Body of pancreas (tissue), 4 donors: ENCODE measurements at regions not wholly inside any gene's neighbourhood (a gene's known extent, or its start where the extent isn't known, plus 50 kb on each side); places are given as distances from the start of the nearest gene placed in this dataset.

Experiments used
- ATAC-seq: fragments of 150-250 bp; one replicate; pipeline ENCODE4 v1.9.1; 2016
- DNase-seq, 4 donors: peaks; one replicate each; pipeline ENCODE4 v3.0.0-alpha.2; 2019
- H3K27ac ChIP-seq, 4 donors: fragments of 200-600 bp; sonication (generic); 1 replicate in 3 of 4; 2 replicates in 1 of 4; pipeline versions ENCODE4 v1.5.1 to v1.6.1; 2016 to 2019; ENCODE audit warnings: mild to moderate bottlenecking in 1 of 4, mixed read lengths in 1 of 4, moderate library complexity in 1 of 4
- H3K27me3 ChIP-seq, 2 donors: fragments of 200-600 bp; sonication (generic); one replicate each; pipeline ENCODE4 v1.6.0; 2016; ENCODE audit warnings: mild to moderate bottlenecking in 1 of 2
- H3K36me3 ChIP-seq, 2 donors: fragments of 200-600 bp; sonication (generic); replicated peaks in 1 of 2; 2 replicates each; pipeline ENCODE4 v1.5.1; 2016; ENCODE audit warnings: low read depth in 2 of 2; ENCODE audit not compliant: insufficient read depth in 1 of 2
- H3K4me1 ChIP-seq: fragments of 200-600 bp; sonication (generic); one replicate; pipeline ENCODE4 v1.6.0; 2016
- H3K4me3 ChIP-seq, 2 donors: fragments of 200-600 bp; sonication (generic); 1 replicate in 1 of 2; 2 replicates in 1 of 2; pipeline ENCODE4 v1.5.1; 2016 to 2019
- H3K9me3 ChIP-seq, 3 donors: fragments of 200-600 bp; sonication (generic); 1 replicate in 2 of 3; 2 replicates in 1 of 3; pipeline ENCODE4 v1.5.1; 2016
- CTCF ChIP-seq, 7 experiments: fragments of 450-650 bp in 4 of 7; fragments of 200-600 bp in 3 of 7; sonication (generic) in 3 of 7; IDR thresholded peaks; one replicate each; pipeline ENCODE4 v1.5.1; 2016 to 2019; ENCODE audit warnings: antibody characterized with exemption in 7 of 7
- POLR2A ChIP-seq, 3 donors: fragments of 450-650 bp; IDR thresholded peaks; one replicate each; pipeline ENCODE4 v1.6.1; 2016; ENCODE audit warnings: antibody characterized with exemption in 3 of 3, mild to moderate bottlenecking in 2 of 3
- WGBS, 2 donors: methylation state at CpG; one replicate each; pipeline ENCODE4 v1.1.5; 2017; 5-methylcytosine and 5-hydroxymethylcytosine counted together
- intact Hi-C: fragments of 100-400 bp; cut with DNase I; formaldehyde crosslinking; loops from one replicate; pipeline ENCODE4 v1.15.1; 2023

- H3K4me1 ChIP-seq = no peaks in the 10 kb centered on the region
- H3K27ac ChIP-seq = no peak overlapping the region
- TF ChIP-seq CTCF (IDR thresholded peaks at IDR 0.05) (no peak), POLR2A (IDR thresholded peaks at IDR 0.05) (no peak)
- intact Hi-C loops = no loop called here
- no peaks in the 10 kb centered on the region for H3K9me3 ChIP-seq
- no peak overlapping the region for H3K4me3 ChIP-seq
- ATAC-seq (no peak), DNase-seq (no peak)
- WGBS, 2 donors = 56 to 67% methylated on average over 5 of the region's 5 CpGs
- H3K36me3 ChIP-seq = no peaks in the 10 kb centered on the region
- H3K27me3 ChIP-seq = no peaks in the 10 kb centered on the region
Measured at GRCh38 chr6:782141-782540, 89.2 kb upstream of the EXOC2 start.

GRCh38 chr6:781350-781961 is 88.5 kb upstream of the EXOC2 start:
- TF ChIP-seq POLR2A (IDR thresholded peaks at IDR 0.05) = no peak
- no peak for TF ChIP-seq CTCF (IDR thresholded peaks at IDR 0.05)
- Histone ChIP-seq H3K4me3 (no peak overlapping the region), H3K4me1 (no peaks in the 10 kb centered on the region), H3K9me3 (no peaks in the 10 kb centered on the region), H3K36me3 (no peaks in the 10 kb centered on the region), H3K27me3 (no peaks in the 10 kb centered on the region), H3K27ac (no peak overlapping the region)
- 37 to 53% methylated on average over 10 to 13 of the region's 13 CpGs for WGBS, 2 donors
- intact Hi-C loops = no loop called here
- no peak for ATAC-seq
- DNase-seq = peak in 1 of 4 donors; percentile 8

- H3K36me3 ChIP-seq = no peaks in the 10 kb centered on the region
- no peaks in the 10 kb centered on the region for H3K9me3 ChIP-seq
- H3K27me3 ChIP-seq = no peaks in the 10 kb centered on the region
- TF ChIP-seq CTCF (IDR thresholded peaks at IDR 0.05) = no peak
- no peak for TF ChIP-seq POLR2A (IDR thresholded peaks at IDR 0.05)
- no peak overlapping the region for H3K4me3 ChIP-seq
- H3K27ac ChIP-seq = no peak overlapping the region
- intact Hi-C loops = no loop called here
- no peaks in the 10 kb centered on the region for H3K4me1 ChIP-seq
- DNase-seq (no peak), ATAC-seq (no peak)
- WGBS, 2 donors = 88 to 97% methylated on average over 3 of the region's 3 CpGs
Measured at GRCh38 chr6:780706-781105, 87.8 kb upstream of the EXOC2 start.

GRCh38 chr6:776951-777350 is 84.0 kb upstream of the EXOC2 start:
- WGBS, 2 donors = 88 to 89% methylated on average over 9 of the region's 9 CpGs
- DNase-seq (no peak), ATAC-seq (no peak)
- no peaks in the 10 kb centered on the region for H3K27me3 ChIP-seq
- H3K4me3 ChIP-seq = no peak overlapping the region
- no peaks in the 10 kb centered on the region for H3K9me3 ChIP-seq
- no peaks in the 10 kb centered on the region for H3K36me3 ChIP-seq
- TF ChIP-seq CTCF (IDR thresholded peaks at IDR 0.05) (no peak), POLR2A (IDR thresholded peaks at IDR 0.05) (no peak)
- no peaks in the 10 kb centered on the region for H3K4me1 ChIP-seq
- no peak overlapping the region for H3K27ac ChIP-seq
- intact Hi-C loops = no loop called here

- Histone ChIP-seq H3K4me1 (no peaks in the 10 kb centered on the region), H3K27me3 (no peaks in the 10 kb centered on the region), H3K4me3 (no peak overlapping the region), H3K27ac (no peak overlapping the region), H3K9me3 (no peaks in the 10 kb centered on the region), H3K36me3 (no peaks in the 10 kb centered on the region)
- WGBS, 2 donors = 63% methylated on average over 3 of the region's 3 CpGs
- no peak for ATAC-seq
- TF ChIP-seq CTCF (IDR thresholded peaks at IDR 0.05) (no peak), POLR2A (IDR thresholded peaks at IDR 0.05) (no peak)
- intact Hi-C loops = no loop called here
- no peak for DNase-seq
Measured at GRCh38 chr6:776528-776931, 83.6 kb upstream of the EXOC2 start.
